Esophagus muscularis mucosa (tissue), 4 donors: ENCODE measurements at regions not wholly inside any gene's neighbourhood (a gene's known extent, or its start where the extent isn't known, plus 50 kb on each side); places are given as distances from the start of the nearest gene placed in this dataset.

Experiments
- EP300 ChIP-seq: sonication (generic); formaldehyde crosslinking; IDR thresholded peaks from one replicate; pipeline ENCODE4 v1.6.1; 2017; ENCODE audit warnings: antibody characterized with exemption
- POLR2A ChIP-seq: fragments of 450-650 bp; IDR thresholded peaks from one replicate; pipeline ENCODE4 v1.6.1; 2017; ENCODE audit warnings: antibody characterized with exemption, moderate library complexity, mild to moderate bottlenecking, low read depth
- POLR2AphosphoS5 ChIP-seq, 2 donors: sonication (generic); formaldehyde crosslinking; IDR thresholded peaks; one replicate each; pipeline ENCODE4 v1.6.1; 2017; ENCODE audit warnings: antibody characterized with exemption in 2 of 2
- TF ChIP-seq, protein P1 (sequence below), 3 experiments: fragments of 200-600 bp in 2 of 3; fragments of 450-650 bp in 1 of 3; sonication (generic) in 2 of 3; IDR thresholded peaks; one replicate each; pipeline ENCODE4 v1.5.1; 2017 to 2019; ENCODE audit warnings: antibody characterized with exemption in 3 of 3, mild to moderate bottlenecking in 2 of 3, moderate library complexity in 1 of 3

- TF ChIP-seq POLR2AphosphoS5 (IDR thresholded peaks at IDR 0.05) (no peak), EP300 (no peak), POLR2A (no peak)
- TF ChIP-seq, protein P1, sequence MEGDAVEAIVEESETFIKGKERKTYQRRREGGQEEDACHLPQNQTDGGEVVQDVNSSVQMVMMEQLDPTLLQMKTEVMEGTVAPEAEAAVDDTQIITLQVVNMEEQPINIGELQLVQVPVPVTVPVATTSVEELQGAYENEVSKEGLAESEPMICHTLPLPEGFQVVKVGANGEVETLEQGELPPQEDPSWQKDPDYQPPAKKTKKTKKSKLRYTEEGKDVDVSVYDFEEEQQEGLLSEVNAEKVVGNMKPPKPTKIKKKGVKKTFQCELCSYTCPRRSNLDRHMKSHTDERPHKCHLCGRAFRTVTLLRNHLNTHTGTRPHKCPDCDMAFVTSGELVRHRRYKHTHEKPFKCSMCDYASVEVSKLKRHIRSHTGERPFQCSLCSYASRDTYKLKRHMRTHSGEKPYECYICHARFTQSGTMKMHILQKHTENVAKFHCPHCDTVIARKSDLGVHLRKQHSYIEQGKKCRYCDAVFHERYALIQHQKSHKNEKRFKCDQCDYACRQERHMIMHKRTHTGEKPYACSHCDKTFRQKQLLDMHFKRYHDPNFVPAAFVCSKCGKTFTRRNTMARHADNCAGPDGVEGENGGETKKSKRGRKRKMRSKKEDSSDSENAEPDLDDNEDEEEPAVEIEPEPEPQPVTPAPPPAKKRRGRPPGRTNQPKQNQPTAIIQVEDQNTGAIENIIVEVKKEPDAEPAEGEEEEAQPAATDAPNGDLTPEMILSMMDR (IDR thresholded peaks at IDR 0.05): no peak
Observed at GRCh38 chr19:28257396-28257795, 955.6 kb downstream of the UQCRFS1 start.
